ENCODE measurements at regions not wholly inside any gene's neighbourhood (a gene's known extent, or its start where the extent isn't known, plus 50 kb on each side); places are given as distances from the start of the nearest gene placed in this dataset.

DNA sequence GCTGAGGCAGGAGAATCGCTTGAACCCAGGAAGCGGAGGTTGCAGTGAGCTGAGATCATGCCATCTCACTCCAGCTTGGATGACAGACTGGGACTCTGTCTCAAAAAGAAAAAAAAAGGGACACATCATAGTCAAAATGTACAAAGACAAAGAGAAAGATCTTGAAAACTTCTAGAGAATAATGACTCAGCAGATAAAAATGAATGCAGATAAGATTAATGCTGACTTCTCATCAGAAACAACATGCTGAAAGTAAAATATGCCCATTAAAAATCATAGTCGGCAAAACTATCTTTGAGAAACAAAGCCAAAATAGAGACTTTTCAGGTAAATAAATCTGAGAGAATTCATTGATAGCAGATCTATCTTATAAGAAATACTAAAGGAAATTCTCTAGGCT, 271.1 kb upstream of the GPR149 start:
- no peak for DNase-seq
- POLR2A ChIA-PET = no interaction called here
- Mint-ChIP-seq H3K27me3 (no peaks in the 10 kb centered on the region), H3K36me3 (ENCODE audit: low read depth) (no peaks in the 10 kb centered on the region), H3K9me3 (no peaks in the 10 kb centered on the region), H3K27ac (no peak overlapping the region), H3K4me1 (no peaks in the 10 kb centered on the region), H3K4me3 (no peak overlapping the region)
- TF ChIP-seq, protein P1, sequence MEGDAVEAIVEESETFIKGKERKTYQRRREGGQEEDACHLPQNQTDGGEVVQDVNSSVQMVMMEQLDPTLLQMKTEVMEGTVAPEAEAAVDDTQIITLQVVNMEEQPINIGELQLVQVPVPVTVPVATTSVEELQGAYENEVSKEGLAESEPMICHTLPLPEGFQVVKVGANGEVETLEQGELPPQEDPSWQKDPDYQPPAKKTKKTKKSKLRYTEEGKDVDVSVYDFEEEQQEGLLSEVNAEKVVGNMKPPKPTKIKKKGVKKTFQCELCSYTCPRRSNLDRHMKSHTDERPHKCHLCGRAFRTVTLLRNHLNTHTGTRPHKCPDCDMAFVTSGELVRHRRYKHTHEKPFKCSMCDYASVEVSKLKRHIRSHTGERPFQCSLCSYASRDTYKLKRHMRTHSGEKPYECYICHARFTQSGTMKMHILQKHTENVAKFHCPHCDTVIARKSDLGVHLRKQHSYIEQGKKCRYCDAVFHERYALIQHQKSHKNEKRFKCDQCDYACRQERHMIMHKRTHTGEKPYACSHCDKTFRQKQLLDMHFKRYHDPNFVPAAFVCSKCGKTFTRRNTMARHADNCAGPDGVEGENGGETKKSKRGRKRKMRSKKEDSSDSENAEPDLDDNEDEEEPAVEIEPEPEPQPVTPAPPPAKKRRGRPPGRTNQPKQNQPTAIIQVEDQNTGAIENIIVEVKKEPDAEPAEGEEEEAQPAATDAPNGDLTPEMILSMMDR (IDR thresholded peaks at IDR 0.05) = no peak
- CTCF ChIA-PET = no interaction called here
- no peak for ATAC-seq (ENCODE audit: low read depth)
- intact Hi-C loops (cut with micrococcal nuclease) = no loop called here

DNA sequence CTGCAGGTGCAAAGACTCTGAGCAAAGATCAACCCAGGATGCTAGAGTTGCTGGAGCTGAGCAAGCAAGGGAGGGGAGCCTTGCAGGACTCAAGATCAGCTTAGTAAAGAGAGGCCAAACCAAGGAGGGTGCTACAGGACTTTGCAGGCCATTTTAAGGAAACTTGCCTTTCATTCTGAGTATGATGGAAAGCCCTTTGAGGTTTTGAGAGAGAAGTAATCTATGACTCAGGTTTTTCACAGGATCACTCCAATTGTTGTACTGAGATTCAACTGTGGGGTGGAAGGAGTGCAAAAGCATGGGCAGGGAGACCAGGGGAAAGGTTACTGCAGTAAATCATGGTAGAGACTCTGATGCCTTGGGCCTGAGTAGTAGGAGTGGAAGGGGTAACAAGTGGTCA, 260.4 kb upstream of the GPR149 start:
- ATAC-seq (ENCODE audit: low read depth) (no peak), DNase-seq (no peak)
- TF ChIP-seq, protein P1 (IDR thresholded peaks at IDR 0.05) = no peak
- CTCF ChIA-PET = no interaction called here
- H3K4me1 Mint-ChIP-seq = no peaks in the 10 kb centered on the region
- no peaks in the 10 kb centered on the region for H3K36me3 Mint-ChIP-seq (ENCODE audit: low read depth)
- H3K27ac Mint-ChIP-seq = no peak overlapping the region
- POLR2A ChIA-PET = no interaction called here
- intact Hi-C loops (cut with micrococcal nuclease) = no loop called here
- no peak overlapping the region for H3K4me3 Mint-ChIP-seq
- no peaks in the 10 kb centered on the region for H3K9me3 Mint-ChIP-seq
- no peaks in the 10 kb centered on the region for H3K27me3 Mint-ChIP-seq

DNA sequence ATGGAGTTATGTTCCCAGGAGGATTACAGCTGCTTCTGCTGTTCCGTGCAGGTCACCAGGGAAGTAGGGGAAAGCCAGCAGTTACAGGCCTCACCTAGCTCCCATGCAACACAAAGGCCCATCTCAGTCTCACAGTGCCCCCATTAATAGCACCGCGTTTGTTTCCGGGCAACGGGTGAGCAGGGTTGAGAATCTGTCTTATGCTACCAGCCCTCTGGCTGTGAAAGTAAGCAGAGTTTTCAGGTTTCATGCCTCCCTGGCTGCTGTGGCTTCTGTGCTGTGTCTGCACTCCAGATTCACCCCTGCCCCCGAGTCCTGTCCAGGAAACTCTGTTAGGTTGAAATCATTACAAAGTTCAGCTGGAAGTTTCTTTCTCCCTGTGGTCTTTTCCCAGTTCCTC, 254.4 kb upstream of the GPR149 start:
- TF ChIP-seq, protein P1 (IDR thresholded peaks at IDR 0.05) = no peak
- Mint-ChIP-seq H3K27me3 (no peaks in the 10 kb centered on the region), H3K36me3 (ENCODE audit: low read depth) (no peaks in the 10 kb centered on the region), H3K4me3 (no peak overlapping the region), H3K9me3 (peaks cover 2% of the 10 kb centered on the region), H3K27ac (no peak overlapping the region), H3K4me1 (no peaks in the 10 kb centered on the region)
- intact Hi-C loops (cut with micrococcal nuclease) = no loop called here
- ChIA-PET POLR2A (no interaction called here), CTCF (no interaction called here)
- no peak for ATAC-seq (ENCODE audit: low read depth)
- DNase-seq = no peak

DNA sequence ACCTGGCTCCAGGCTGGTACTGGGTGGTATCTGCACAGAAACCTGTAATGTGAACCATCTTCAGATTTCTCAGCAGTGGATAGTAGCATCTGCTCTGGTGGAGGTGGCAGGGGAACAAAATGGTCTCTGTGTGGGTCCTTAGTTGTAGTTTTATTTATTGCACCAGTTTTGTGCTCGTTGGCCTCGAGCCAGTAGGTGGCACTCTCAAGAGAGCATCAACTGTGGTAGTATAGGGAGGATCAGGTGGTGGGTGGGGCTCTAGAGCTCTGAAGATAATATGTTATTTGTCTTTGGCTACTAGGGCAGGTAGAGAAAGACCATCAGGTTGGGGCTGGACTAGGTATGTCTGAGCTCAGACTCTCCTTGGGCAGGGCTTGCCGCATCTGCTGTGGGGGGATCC, 254.0 kb upstream of the GPR149 start:
- Mint-ChIP-seq H3K4me3 (no peak overlapping the region), H3K27ac (no peak overlapping the region), H3K36me3 (ENCODE audit: low read depth) (no peaks in the 10 kb centered on the region), H3K27me3 (no peaks in the 10 kb centered on the region), H3K4me1 (no peaks in the 10 kb centered on the region), H3K9me3 (peaks cover 2% of the 10 kb centered on the region)
- ATAC-seq (ENCODE audit: low read depth) = no peak
- TF ChIP-seq, protein P1 (IDR thresholded peaks at IDR 0.05) = no peak
- no peak for DNase-seq
- intact Hi-C loops (cut with micrococcal nuclease) = no loop called here
- ChIA-PET CTCF (no interaction called here), POLR2A (no interaction called here)

DNA sequence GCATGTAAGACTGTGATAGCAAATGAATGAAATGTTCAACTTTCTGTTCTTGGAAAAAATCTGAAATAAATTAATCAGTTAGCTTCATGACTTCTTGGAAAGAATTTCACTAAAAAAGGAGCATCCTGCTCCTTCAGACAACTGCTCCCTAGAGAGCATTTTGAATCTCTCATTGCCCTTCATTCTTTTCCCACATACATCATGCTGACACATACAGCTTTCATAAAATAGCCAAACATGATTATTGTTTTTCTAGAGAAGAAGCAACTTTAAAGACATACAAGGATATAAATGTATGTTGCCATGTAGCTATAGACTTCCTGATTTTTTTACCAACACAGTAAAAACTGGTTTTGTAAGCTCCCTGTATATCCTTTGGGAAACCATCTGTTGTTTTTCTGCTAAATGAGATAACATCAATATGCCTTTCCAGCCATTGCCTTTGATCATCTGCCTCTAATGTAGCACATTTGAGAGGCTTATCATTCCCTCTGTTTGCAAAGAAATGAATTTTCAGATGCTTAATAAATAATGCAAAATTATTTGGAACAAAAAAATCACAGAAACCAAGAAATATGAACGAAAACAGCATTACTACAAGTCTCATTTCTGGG, 248.2 kb upstream of the GPR149 start:
- Mint-ChIP-seq H3K9me3 (peaks cover 2% of the 10 kb centered on the region), H3K27me3 (no peaks in the 10 kb centered on the region), H3K4me1 (no peaks in the 10 kb centered on the region), H3K4me3 (no peak overlapping the region), H3K27ac (no peak overlapping the region), H3K36me3 (ENCODE audit: low read depth) (no peaks in the 10 kb centered on the region)
- DNase-seq (no peak), ATAC-seq (ENCODE audit: low read depth) (no peak)
- ChIA-PET POLR2A (no interaction called here), CTCF (no interaction called here)
- TF ChIP-seq, protein P1 (IDR thresholded peaks at IDR 0.05) = no peak
- intact Hi-C loops (cut with micrococcal nuclease) = no loop called here

All from activated B cell treated with CpG ODN at 0.5 μM for 24 hours (primary cell).